Panc1 (cell line): ENCODE measurements at regions not wholly inside any gene's neighbourhood (a gene's known extent, or its start where the extent isn't known, plus 50 kb on each side); places are given as distances from the start of the nearest gene placed in this dataset.

Experiments used
- ATAC-seq: fragments of 200-7000 bp; cut with Tn5 transposase; 2 replicates; pipeline ENCODE4 v1.9.1; 2020; ENCODE audit warnings: mild to moderate bottlenecking, moderate library complexity
- BruUV-seq: library from RNA; stranded (reverse); fragments of 400-500 nt; replicated peaks from 2 replicates; lab custom pipeline; 2021; lab: Mats Ljungman, UMichigan
- CTCF ChIA-PET: fragments of 300-600 bp; sonication (Branson Sonifier 250); formaldehyde crosslinking; loops from one replicate; lab custom pipeline; 2022; ENCODE audit warnings: antibody characterized with exemption; lab: Charles Lee
- POLR2A ChIA-PET: fragments of 300-600 bp; sonication (Branson Sonifier 250); formaldehyde crosslinking; loops from one replicate; lab custom pipeline; 2022; ENCODE audit warnings: antibody characterized with exemption; lab: Charles Lee
- DNase-seq: peaks from one replicate; pipeline ENCODE4 v3.0.0-alpha.2; 2010; ENCODE audit warnings: low read depth, low spot score
- H3K27ac ChIP-seq: 2 replicates; pipeline ENCODE4 v1.5.1; 2011; ENCODE audit warnings: mild to moderate bottlenecking, low read length, inconsistent platforms
- H3K27me3 ChIP-seq: fragments of 200-500 bp; sonication (Bioruptor generic); 2 replicates; pipeline ENCODE4 v1.6.0; 2014; ENCODE audit warnings: low read length, inconsistent platforms; ENCODE audit not compliant: control insufficient read depth, insufficient read depth
- H3K36me3 ChIP-seq: fragments of 200-500 bp; sonication (Bioruptor generic); 2 replicates; pipeline ENCODE4 v1.5.1; 2014; ENCODE audit warnings: inconsistent platforms, mild to moderate bottlenecking, low read length, moderate library complexity; ENCODE audit not compliant: control insufficient read depth, insufficient read depth
- H3K4me1 ChIP-seq: 2 replicates; pipeline ENCODE4 v1.5.1; 2011; ENCODE audit warnings: inconsistent platforms, mild to moderate bottlenecking, low read length, moderate library complexity; ENCODE audit not compliant: control insufficient read depth, insufficient read depth
- H3K4me3 ChIP-seq, 2 experiments: 2 replicates each; pipeline ENCODE4 v1.5.1; 2011 to 2012; ENCODE audit warnings: low read depth in 2 of 2, low read length in 2 of 2, mild to moderate bottlenecking in 2 of 2, inconsistent platforms in 1 of 2, moderate library complexity in 1 of 2
- H3K9me3 ChIP-seq: fragments of 200-500 bp; sonication (Bioruptor generic); 2 replicates; pipeline ENCODE4 v1.5.1; 2014; ENCODE audit warnings: low read depth, mild to moderate bottlenecking, inconsistent platforms, low read length, moderate library complexity; ENCODE audit not compliant: control insufficient read depth, insufficient read depth
- POLR2AphosphoS5 ChIP-seq: IDR thresholded peaks from 2 replicates; pipeline ENCODE4 v1.6.1; 2012; ENCODE audit warnings: mild to moderate bottlenecking, low read depth, low read length, moderate library complexity
- SIN3A ChIP-seq: IDR thresholded peaks from 2 replicates; pipeline ENCODE4 v1.6.1; 2012; ENCODE audit warnings: low read depth, mild to moderate bottlenecking, low read length, moderate library complexity, borderline replicate concordance; ENCODE audit not compliant: insufficient read depth
- TCF7L2 ChIP-seq: IDR thresholded peaks from 2 replicates; pipeline ENCODE4 v1.6.1; 2011; ENCODE audit warnings: mild to moderate bottlenecking, low read depth, low read length, inconsistent platforms
- in situ Hi-C: cut with HindIII; loops from 2 replicates; pipeline ENCODE4 v1.10.0; 2016; ENCODE audit warnings: low sequenced_read_pairs, low pct_unique_long_range_greater_than_20kb
- intact Hi-C: fragments of 100-400 bp; cut with micrococcal nuclease; formaldehyde crosslinking; loops from one replicate; pipeline ENCODE4 v1.10.0; 2022; ENCODE audit not compliant: unreplicated experiment
- TF ChIP-seq, protein P1 (sequence below), 2 experiments: IDR thresholded peaks; 2 replicates each; pipeline ENCODE4 v1.6.1; 2011 to 2012; ENCODE audit warnings: low read depth in 2 of 2, control low read depth in 1 of 2, low read length in 1 of 2, mild to moderate bottlenecking in 1 of 2, moderate library complexity in 1 of 2; ENCODE audit not compliant: insufficient read depth in 1 of 2
- TF ChIP-seq, protein P2 (sequence below): fragments of 450-650 bp; IDR thresholded peaks from 2 replicates; pipeline ENCODE4 v1.5.1; 2017; ENCODE audit warnings: mild to moderate bottlenecking

DNA sequence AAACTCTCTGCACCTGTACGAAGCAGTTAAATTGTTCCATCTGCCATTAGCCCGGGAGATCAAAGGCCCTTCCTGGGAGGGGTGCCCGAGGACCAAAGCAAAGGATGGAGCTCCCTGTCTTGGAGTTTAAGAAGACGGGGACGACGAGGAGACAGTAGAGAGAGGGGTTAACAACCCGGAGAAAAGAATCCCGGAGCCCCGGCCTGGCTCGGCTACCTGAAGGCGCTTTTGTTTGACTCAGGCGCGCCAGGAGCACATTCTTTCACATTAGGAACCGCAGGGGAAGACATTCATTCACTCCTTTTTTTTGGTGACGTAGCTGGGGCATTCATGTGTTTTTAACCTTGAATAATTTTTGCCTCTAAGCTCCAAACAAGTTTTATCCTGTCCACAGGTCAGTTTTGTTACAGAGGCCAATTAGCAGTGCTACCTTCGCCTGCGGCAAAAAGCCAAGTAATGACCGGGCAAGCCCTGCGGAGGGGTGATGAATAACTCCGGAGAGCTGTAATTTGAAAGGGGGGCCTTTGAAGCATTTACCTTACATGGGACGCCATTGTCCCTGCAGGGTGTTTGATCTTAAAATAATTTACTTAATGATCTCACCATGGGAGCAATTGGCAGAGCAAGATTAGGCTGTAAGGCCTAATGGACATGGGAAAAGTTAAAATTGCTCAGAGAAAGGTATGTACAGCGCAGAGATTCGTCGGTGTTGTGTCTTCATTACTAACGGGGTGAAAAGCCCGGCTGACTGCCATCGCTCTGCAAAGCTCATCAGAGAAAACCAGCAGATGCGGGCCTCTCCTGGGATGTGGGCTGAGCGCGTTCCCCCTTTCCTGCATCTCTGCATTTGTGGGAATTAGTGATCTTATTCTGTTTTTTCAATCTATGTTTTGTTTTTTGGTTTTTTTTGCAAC is 258.0 kb upstream of the SP4 start:
- TF ChIP-seq, protein P1, sequence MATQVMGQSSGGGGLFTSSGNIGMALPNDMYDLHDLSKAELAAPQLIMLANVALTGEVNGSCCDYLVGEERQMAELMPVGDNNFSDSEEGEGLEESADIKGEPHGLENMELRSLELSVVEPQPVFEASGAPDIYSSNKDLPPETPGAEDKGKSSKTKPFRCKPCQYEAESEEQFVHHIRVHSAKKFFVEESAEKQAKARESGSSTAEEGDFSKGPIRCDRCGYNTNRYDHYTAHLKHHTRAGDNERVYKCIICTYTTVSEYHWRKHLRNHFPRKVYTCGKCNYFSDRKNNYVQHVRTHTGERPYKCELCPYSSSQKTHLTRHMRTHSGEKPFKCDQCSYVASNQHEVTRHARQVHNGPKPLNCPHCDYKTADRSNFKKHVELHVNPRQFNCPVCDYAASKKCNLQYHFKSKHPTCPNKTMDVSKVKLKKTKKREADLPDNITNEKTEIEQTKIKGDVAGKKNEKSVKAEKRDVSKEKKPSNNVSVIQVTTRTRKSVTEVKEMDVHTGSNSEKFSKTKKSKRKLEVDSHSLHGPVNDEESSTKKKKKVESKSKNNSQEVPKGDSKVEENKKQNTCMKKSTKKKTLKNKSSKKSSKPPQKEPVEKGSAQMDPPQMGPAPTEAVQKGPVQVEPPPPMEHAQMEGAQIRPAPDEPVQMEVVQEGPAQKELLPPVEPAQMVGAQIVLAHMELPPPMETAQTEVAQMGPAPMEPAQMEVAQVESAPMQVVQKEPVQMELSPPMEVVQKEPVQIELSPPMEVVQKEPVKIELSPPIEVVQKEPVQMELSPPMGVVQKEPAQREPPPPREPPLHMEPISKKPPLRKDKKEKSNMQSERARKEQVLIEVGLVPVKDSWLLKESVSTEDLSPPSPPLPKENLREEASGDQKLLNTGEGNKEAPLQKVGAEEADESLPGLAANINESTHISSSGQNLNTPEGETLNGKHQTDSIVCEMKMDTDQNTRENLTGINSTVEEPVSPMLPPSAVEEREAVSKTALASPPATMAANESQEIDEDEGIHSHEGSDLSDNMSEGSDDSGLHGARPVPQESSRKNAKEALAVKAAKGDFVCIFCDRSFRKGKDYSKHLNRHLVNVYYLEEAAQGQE (IDR thresholded peaks at IDR 0.05; ENCODE audit: insufficient read depth in 1 of 2, low read depth in 2 of 2, low read length in 1 of 2) = no peak
- TF ChIP-seq, protein P2, sequence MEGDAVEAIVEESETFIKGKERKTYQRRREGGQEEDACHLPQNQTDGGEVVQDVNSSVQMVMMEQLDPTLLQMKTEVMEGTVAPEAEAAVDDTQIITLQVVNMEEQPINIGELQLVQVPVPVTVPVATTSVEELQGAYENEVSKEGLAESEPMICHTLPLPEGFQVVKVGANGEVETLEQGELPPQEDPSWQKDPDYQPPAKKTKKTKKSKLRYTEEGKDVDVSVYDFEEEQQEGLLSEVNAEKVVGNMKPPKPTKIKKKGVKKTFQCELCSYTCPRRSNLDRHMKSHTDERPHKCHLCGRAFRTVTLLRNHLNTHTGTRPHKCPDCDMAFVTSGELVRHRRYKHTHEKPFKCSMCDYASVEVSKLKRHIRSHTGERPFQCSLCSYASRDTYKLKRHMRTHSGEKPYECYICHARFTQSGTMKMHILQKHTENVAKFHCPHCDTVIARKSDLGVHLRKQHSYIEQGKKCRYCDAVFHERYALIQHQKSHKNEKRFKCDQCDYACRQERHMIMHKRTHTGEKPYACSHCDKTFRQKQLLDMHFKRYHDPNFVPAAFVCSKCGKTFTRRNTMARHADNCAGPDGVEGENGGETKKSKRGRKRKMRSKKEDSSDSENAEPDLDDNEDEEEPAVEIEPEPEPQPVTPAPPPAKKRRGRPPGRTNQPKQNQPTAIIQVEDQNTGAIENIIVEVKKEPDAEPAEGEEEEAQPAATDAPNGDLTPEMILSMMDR = no peak
- TF ChIP-seq SIN3A (no peak), TCF7L2 (no peak), POLR2AphosphoS5 (no peak)
- intact Hi-C loops (no loop called here), in situ Hi-C loops (no loop called here)
- ATAC-seq = no peak
- H3K27ac ChIP-seq = no peak overlapping the region
- no peaks in the 10 kb centered on the region for H3K4me1 ChIP-seq
- no TSS peak for BruUV-seq
- ChIA-PET POLR2A (no interaction called here), CTCF (no interaction called here)
- H3K9me3 ChIP-seq = no peaks in the 10 kb centered on the region
- no peak for DNase-seq
- H3K36me3 ChIP-seq = no peaks in the 10 kb centered on the region
- no peak overlapping the region for H3K4me3 ChIP-seq
- no peaks in the 10 kb centered on the region for H3K27me3 ChIP-seq

GRCh38 chr7:21172800-21173199 is 255.1 kb upstream of the SP4 start:
- no peaks in the 10 kb centered on the region for H3K4me1 ChIP-seq
- no peak overlapping the region for H3K4me3 ChIP-seq
- intact Hi-C loops (no loop called here), in situ Hi-C loops (no loop called here)
- no peak for ATAC-seq
- H3K36me3 ChIP-seq = no peaks in the 10 kb centered on the region
- CTCF ChIA-PET = no interaction called here
- POLR2A ChIA-PET = no interaction called here
- TF ChIP-seq, protein P2 = no peak
- TF ChIP-seq POLR2AphosphoS5 = no peak
- no peak for TF ChIP-seq TCF7L2
- no peak for TF ChIP-seq SIN3A
- H3K27me3 ChIP-seq = no peaks in the 10 kb centered on the region
- DNase-seq = no peak
- no peaks in the 10 kb centered on the region for H3K9me3 ChIP-seq
- no TSS peak for BruUV-seq
- no peak overlapping the region for H3K27ac ChIP-seq
